Activated naive CD4-positive, alpha-beta T cell treated with anti-CD3 and anti-CD28 coated beads, Interleukin-2, amount 50 U/mL, for 16 hours (primary cell): ENCODE measurements at regions not wholly inside any gene's neighbourhood (a gene's known extent, or its start where the extent isn't known, plus 50 kb on each side); places are given as distances from the start of the nearest gene placed in this dataset.

Source experiments
- DNase-seq: peaks from one replicate; pipeline ENCODE4 v3.0.0-alpha.2; 2020

GRCh38 chr4:158006990-158007389, 165.8 kb downstream of the GASK1B start:
- DNase-seq, result no peak

GRCh38 chr4:158005021-158005420, 167.8 kb downstream of the GASK1B start:
- DNase-seq, result no peak

- no peak for DNase-seq
These were observed 168.7 kb downstream of the GASK1B start for GRCh38 chr4:158004101-158004500.

- no peak for DNase-seq
These were observed 169.6 kb downstream of the GASK1B start for GRCh38 chr4:158003212-158003611.

GRCh38 chr4:158002173-158002572, 170.7 kb downstream of the GASK1B start:
- DNase-seq, result no peak

GRCh38 chr4:158001756-158002155, 171.1 kb downstream of the GASK1B start:
- no peak for DNase-seq

GRCh38 chr4:157999723-158000122, 173.1 kb downstream of the GASK1B start:
- DNase-seq, result no peak

- no peak for DNase-seq
These were observed 175.5 kb downstream of the GASK1B start for GRCh38 chr4:157997296-157997695.

- DNase-seq, result no peak
These were observed 176.5 kb downstream of the GASK1B start for GRCh38 chr4:157996061-157997028.

- no peak for DNase-seq
These were observed 178.0 kb downstream of the GASK1B start for GRCh38 chr4:157994863-157995262.

- no peak for DNase-seq
These were observed 179.6 kb downstream of the GASK1B start for GRCh38 chr4:157992948-157993839.

GRCh38 chr4:157992038-157992705, 180.7 kb downstream of the GASK1B start:
- DNase-seq, result no peak

GRCh38 chr4:157988641-157989040, 184.2 kb downstream of the GASK1B start:
- DNase-seq, result no peak

GRCh38 chr4:157984285-157984911, 188.4 kb downstream of the GASK1B start:
- no peak for DNase-seq

- DNase-seq, result no peak
These were observed 189.5 kb downstream of the GASK1B start for GRCh38 chr4:157983300-157983699.

GRCh38 chr4:157980158-157980557, 192.7 kb downstream of the GASK1B start:
- no peak for DNase-seq

GRCh38 chr4:157978680-157979361, 194.0 kb downstream of the GASK1B start:
- DNase-seq, result peak; percentile 28

GRCh38 chr4:157977086-157977485, 195.7 kb downstream of the GASK1B start:
- no peak for DNase-seq

- DNase-seq, result no peak
These were observed 199.5 kb downstream of the GASK1B start for GRCh38 chr4:157973297-157973696.

- DNase-seq, result no peak
These were observed 208.4 kb downstream of the GASK1B start for GRCh38 chr4:157964463-157964862.

GRCh38 chr4:157961229-157961990, 211.4 kb downstream of the GASK1B start:
- no peak for DNase-seq
